Trophoblast cell (in vitro differentiated cells and primary cell): ENCODE measurements at regions not wholly inside any gene's neighbourhood (a gene's known extent, or its start where the extent isn't known, plus 50 kb on each side); places are given as distances from the start of the nearest gene placed in this dataset.

Experiments
- DNase-seq, 2 donors: peaks; one replicate each; pipeline ENCODE4 v3.0.0-alpha.2; 2016
- H2AFZ ChIP-seq: 2 replicates; pipeline ENCODE4 v1.6.1; 2013; ENCODE audit warnings: low read length, moderate library complexity, mild to moderate bottlenecking; ENCODE audit not compliant: insufficient read depth, poor library complexity
- H2AK5ac ChIP-seq: 2 replicates; pipeline ENCODE4 v1.6.1; 2013; ENCODE audit warnings: mild to moderate bottlenecking, low read length
- H2BK120ac ChIP-seq: 2 replicates; pipeline ENCODE4 v1.6.1; 2013; ENCODE audit warnings: low read length, mild to moderate bottlenecking, moderate library complexity; ENCODE audit not compliant: insufficient read depth, poor library complexity
- H2BK12ac ChIP-seq: 2 replicates; pipeline ENCODE4 v1.6.1; 2013; ENCODE audit warnings: mild to moderate bottlenecking, low read length, moderate library complexity
- H2BK5ac ChIP-seq: 2 replicates; pipeline ENCODE4 v1.6.1; 2013; ENCODE audit warnings: low read length, low read depth, moderate library complexity, mild to moderate bottlenecking; ENCODE audit not compliant: poor library complexity
- H3K14ac ChIP-seq: 2 replicates; pipeline ENCODE4 v1.6.1; 2013; ENCODE audit warnings: mild to moderate bottlenecking, low read length
- H3K18ac ChIP-seq: 2 replicates; pipeline ENCODE4 v1.6.1; 2013; ENCODE audit warnings: mild to moderate bottlenecking, low read length
- H3K23ac ChIP-seq: 2 replicates; pipeline ENCODE4 v1.6.1; 2013; ENCODE audit warnings: low read length
- H3K27ac ChIP-seq: 2 replicates; pipeline ENCODE4 v1.5.1; 2013; ENCODE audit warnings: low read depth, mild to moderate bottlenecking, inconsistent platforms, low read length, moderate library complexity
- H3K27me3 ChIP-seq: 2 replicates; pipeline ENCODE4 v1.6.1; 2013; ENCODE audit warnings: inconsistent platforms, mild to moderate bottlenecking, low read length, moderate library complexity; ENCODE audit not compliant: insufficient read depth
- H3K36me3 ChIP-seq, 2 experiments: 1 replicate in 1 of 2; 2 replicates in 1 of 2; pipeline ENCODE4 v1.6.1; 2013; ENCODE audit warnings: low read length in 2 of 2, mild to moderate bottlenecking in 2 of 2, moderate library complexity in 1 of 2; ENCODE audit not compliant: insufficient read depth in 2 of 2, control insufficient read depth in 1 of 2
- H3K4ac ChIP-seq: 2 replicates; pipeline ENCODE4 v1.6.1; 2013; ENCODE audit warnings: low read depth, mild to moderate bottlenecking, low read length, moderate library complexity
- H3K4me1 ChIP-seq, 2 experiments: 1 replicate in 1 of 2; 2 replicates in 1 of 2; pipeline ENCODE4 v1.6.1; 2013; ENCODE audit warnings: low read length in 2 of 2, mild to moderate bottlenecking in 2 of 2, moderate library complexity in 1 of 2; ENCODE audit not compliant: insufficient read depth in 2 of 2, control insufficient read depth in 1 of 2
- H3K4me2 ChIP-seq: 2 replicates; pipeline ENCODE4 v1.6.1; 2013; ENCODE audit warnings: inconsistent platforms, mild to moderate bottlenecking, low read length, moderate library complexity
- H3K4me3 ChIP-seq: 2 replicates; pipeline ENCODE4 v1.5.1; 2013; ENCODE audit warnings: mild to moderate bottlenecking, low read depth, low read length, inconsistent platforms
- H3K79me1 ChIP-seq: one replicate; pipeline ENCODE4 v1.6.1; 2013; ENCODE audit warnings: low read length
- H3K79me2 ChIP-seq: 2 replicates; pipeline ENCODE4 v1.6.1; 2013; ENCODE audit warnings: low read length, mild to moderate bottlenecking; ENCODE audit not compliant: control insufficient read depth, insufficient read depth, poor library complexity
- H3K9ac ChIP-seq: 2 replicates; pipeline ENCODE4 v1.6.1; 2013; ENCODE audit warnings: mild to moderate bottlenecking, low read length
- H3K9me3 ChIP-seq: 2 replicates; pipeline ENCODE4 v1.6.1; 2013; ENCODE audit warnings: low read depth, mild to moderate bottlenecking, control low read depth, inconsistent platforms, low read length; ENCODE audit not compliant: insufficient read depth
- H4K12ac ChIP-seq: 2 replicates; pipeline ENCODE4 v1.6.1; 2013; ENCODE audit warnings: low read depth, mild to moderate bottlenecking, low read length, moderate library complexity
- H4K8ac ChIP-seq: 2 replicates; pipeline ENCODE4 v1.6.1; 2013; ENCODE audit warnings: low read depth, mild to moderate bottlenecking, low read length, moderate library complexity
- H4K91ac ChIP-seq: one replicate; pipeline ENCODE4 v1.6.1; 2013; ENCODE audit warnings: low read depth, mild to moderate bottlenecking, low read length, moderate library complexity
- WGBS: extraction: QIAGEN DNeasy Blood & Tissue Kit; methylation state at CpG from one replicate; pipeline ENCODE4 v1.1.7; 2013; ENCODE audit warnings: missing lambda C conversion rate; ENCODE audit not compliant: insufficient read length, insufficient coverage; ENCODE audit errors: extremely low coverage; 5-methylcytosine and 5-hydroxymethylcytosine counted together

DNA sequence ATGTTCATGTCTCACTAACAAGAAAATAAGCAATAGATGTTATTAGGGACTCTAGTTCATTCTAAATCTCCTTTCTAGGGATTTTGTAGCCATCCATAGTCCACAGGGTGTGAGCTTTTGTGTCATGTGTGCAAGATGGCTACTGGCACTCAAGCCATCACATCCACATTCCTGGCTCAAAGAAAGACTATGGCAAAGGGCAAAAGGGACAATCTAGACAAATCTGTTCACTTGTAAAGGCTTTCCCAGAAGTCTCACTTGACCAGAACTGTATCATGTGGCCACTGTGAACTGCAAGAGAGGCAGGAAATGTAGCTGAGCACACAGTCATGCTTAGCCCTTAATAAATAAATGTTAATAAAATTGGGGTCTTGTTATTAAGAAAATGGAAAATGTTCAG, 212.6 kb upstream of the EXOC2 start:
- Histone ChIP-seq H3K18ac (no peak overlapping the region), H2AFZ (no peak overlapping the region), H3K4me1 (no peaks in the 10 kb centered on the region), H2BK120ac (no peak overlapping the region), H3K9me3 (peaks cover 6% of the 10 kb centered on the region), H2BK12ac (no peak overlapping the region), H3K23ac (no peak overlapping the region), H4K8ac (no peak overlapping the region), H3K9ac (no peak overlapping the region), H3K4me3 (no peak overlapping the region), H3K4me2 (no peak overlapping the region), H4K91ac (no peak overlapping the region), H4K12ac (no peak overlapping the region), H3K79me1 (no peaks in the 10 kb centered on the region), H3K14ac (no peak overlapping the region), H3K36me3 (no peaks in the 10 kb centered on the region), H2BK5ac (no peak overlapping the region), H3K27me3 (no peaks in the 10 kb centered on the region), H3K4ac (no peak overlapping the region), H3K27ac (no peak overlapping the region), H3K79me2 (no peaks in the 10 kb centered on the region), H2AK5ac (no peak overlapping the region)
- no peak for DNase-seq

DNA sequence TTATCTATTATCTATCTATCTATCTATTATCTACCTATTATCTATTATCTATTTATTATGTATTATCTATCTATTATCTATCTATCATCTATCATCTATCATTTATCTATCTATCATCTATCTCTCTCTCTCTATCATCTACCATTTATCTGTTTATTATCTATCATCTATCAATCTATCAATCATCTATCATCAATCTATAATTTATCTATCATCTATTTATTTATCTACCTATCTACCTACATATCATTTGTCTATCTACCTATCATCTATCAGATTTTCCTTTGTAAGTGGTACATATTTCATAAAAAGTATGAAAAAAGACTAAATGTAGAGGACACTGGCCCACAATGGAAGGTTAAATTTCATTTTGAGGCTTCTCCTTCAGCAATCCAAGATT, 212.1 kb upstream of the EXOC2 start:
- Histone ChIP-seq H3K9me3 (peaks cover 6% of the 10 kb centered on the region), H3K4me1 (no peaks in the 10 kb centered on the region), H3K36me3 (no peaks in the 10 kb centered on the region), H3K27ac (no peak overlapping the region), H2BK5ac (no peak overlapping the region), H3K14ac (no peak overlapping the region), H4K91ac (no peak overlapping the region), H3K4me3 (no peak overlapping the region), H4K12ac (no peak overlapping the region), H3K4me2 (no peak overlapping the region), H2BK120ac (no peak overlapping the region), H3K18ac (no peak overlapping the region), H3K79me2 (no peaks in the 10 kb centered on the region), H3K9ac (no peak overlapping the region), H2BK12ac (no peak overlapping the region), H2AK5ac (no peak overlapping the region), H3K27me3 (no peaks in the 10 kb centered on the region), H3K4ac (no peak overlapping the region), H3K23ac (no peak overlapping the region), H2AFZ (no peak overlapping the region), H3K79me1 (no peaks in the 10 kb centered on the region), H4K8ac (no peak overlapping the region)
- no peak for DNase-seq

DNA sequence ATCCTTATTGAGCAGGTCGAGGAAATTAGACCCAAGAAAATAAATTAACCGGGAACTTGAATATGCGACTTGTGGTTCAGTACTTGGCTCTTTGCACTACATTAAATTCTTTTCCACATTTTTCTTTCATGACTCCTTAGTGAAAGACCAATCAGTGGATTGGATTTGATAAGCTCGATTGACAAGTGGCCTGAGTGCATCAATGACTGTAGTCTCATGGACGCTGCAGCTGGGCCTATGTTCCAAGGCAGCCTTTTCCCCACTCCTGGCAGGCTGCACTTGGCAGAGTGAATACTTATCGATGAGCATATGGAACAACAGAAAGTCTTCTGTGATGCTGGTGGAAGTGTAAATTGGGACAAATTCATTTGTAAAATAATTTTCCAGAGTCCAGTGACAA, 210.8 kb upstream of the EXOC2 start:
- no peak overlapping the region for H3K18ac ChIP-seq
- H4K12ac ChIP-seq: no peak overlapping the region
- no peak overlapping the region for H3K23ac ChIP-seq
- no peak overlapping the region for H3K4ac ChIP-seq
- H3K79me1 ChIP-seq: no peaks in the 10 kb centered on the region
- no peak for DNase-seq
- H2AK5ac ChIP-seq: no peak overlapping the region
- no peaks in the 10 kb centered on the region for H3K4me1 ChIP-seq
- no peaks in the 10 kb centered on the region for H3K27me3 ChIP-seq
- H4K91ac ChIP-seq: no peak overlapping the region
- WGBS: no CpG with 5 or more reads among the region's 6 CpGs
- no peak overlapping the region for H3K27ac ChIP-seq
- H2BK120ac ChIP-seq: no peak overlapping the region
- peaks cover under 1% of the 10 kb centered on the region for H3K9me3 ChIP-seq
- no peak overlapping the region for H3K4me3 ChIP-seq
- H2AFZ ChIP-seq: no peak overlapping the region
- no peak overlapping the region for H3K14ac ChIP-seq
- no peaks in the 10 kb centered on the region for H3K36me3 ChIP-seq
- no peak overlapping the region for H4K8ac ChIP-seq
- H2BK12ac ChIP-seq: no peak overlapping the region
- H2BK5ac ChIP-seq: no peak overlapping the region
- no peak overlapping the region for H3K9ac ChIP-seq
- no peak overlapping the region for H3K4me2 ChIP-seq
- no peaks in the 10 kb centered on the region for H3K79me2 ChIP-seq

DNA sequence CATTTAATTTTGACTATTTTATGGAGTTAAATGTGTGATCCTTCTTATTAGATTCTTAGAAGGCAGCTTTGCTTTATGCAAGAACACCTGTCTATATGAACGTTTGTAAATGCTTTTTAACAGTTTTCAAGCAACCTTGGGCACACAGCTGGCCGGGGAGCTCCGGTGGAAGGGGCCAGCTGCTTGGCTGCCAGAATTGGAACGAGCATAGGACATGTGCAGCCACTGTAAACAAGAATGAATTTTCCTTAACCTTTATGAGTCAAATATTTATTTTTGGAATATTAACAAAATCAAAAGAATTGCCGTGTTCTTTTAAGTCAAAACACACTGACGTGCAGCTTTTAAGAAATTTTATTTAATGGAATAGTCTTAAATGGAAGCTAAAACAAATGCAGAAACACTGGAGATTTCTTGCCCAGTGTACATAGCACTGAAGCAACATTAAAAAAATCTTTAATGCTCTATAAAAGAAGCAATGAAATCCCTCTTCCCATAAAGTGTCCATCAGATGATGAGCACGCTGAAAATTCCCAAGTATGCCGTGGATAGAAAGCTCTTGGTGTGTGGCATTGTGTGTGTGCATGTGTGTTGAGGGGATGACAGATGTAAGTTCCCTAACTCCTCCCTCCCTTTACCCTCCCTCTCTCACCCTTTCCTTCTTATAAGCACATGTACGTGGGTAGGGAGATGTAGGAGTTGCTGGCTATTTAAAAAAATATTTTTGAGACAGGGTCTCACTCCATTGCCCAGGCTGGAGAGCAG, 208.9 kb upstream of the EXOC2 start:
- no peak overlapping the region for H3K4me2 ChIP-seq
- no peaks in the 10 kb centered on the region for H3K79me1 ChIP-seq

More for the DNA sequence above, 208.9 kb upstream of the EXOC2 start:
- no peak overlapping the region for H4K12ac ChIP-seq
- H2BK12ac ChIP-seq: no peak overlapping the region
- WGBS: no CpG with 5 or more reads among the region's 9 CpGs
- H3K27ac ChIP-seq: no peak overlapping the region
- H3K9me3 ChIP-seq: no peaks in the 10 kb centered on the region
- H2BK120ac ChIP-seq: no peak overlapping the region
- no peak overlapping the region for H3K4ac ChIP-seq
- no peak overlapping the region for H2AK5ac ChIP-seq
- no peaks in the 10 kb centered on the region for H3K4me1 ChIP-seq
- no peak overlapping the region for H3K4me3 ChIP-seq
- no peaks in the 10 kb centered on the region for H3K36me3 ChIP-seq
- H4K8ac ChIP-seq: no peak overlapping the region
- no peak for DNase-seq
- H3K9ac ChIP-seq: no peak overlapping the region
- no peak overlapping the region for H2BK5ac ChIP-seq
- no peak overlapping the region for H3K18ac ChIP-seq
- H3K79me2 ChIP-seq: no peaks in the 10 kb centered on the region
- H2AFZ ChIP-seq: no peak overlapping the region
- no peak overlapping the region for H3K14ac ChIP-seq
- H3K23ac ChIP-seq: no peak overlapping the region
- no peaks in the 10 kb centered on the region for H3K27me3 ChIP-seq
- no peak overlapping the region for H4K91ac ChIP-seq
